ENCODE measurements at regions not wholly inside any gene's neighbourhood (a gene's known extent, or its start where the extent isn't known, plus 50 kb on each side); places are given as distances from the start of the nearest gene placed in this dataset.

DNA sequence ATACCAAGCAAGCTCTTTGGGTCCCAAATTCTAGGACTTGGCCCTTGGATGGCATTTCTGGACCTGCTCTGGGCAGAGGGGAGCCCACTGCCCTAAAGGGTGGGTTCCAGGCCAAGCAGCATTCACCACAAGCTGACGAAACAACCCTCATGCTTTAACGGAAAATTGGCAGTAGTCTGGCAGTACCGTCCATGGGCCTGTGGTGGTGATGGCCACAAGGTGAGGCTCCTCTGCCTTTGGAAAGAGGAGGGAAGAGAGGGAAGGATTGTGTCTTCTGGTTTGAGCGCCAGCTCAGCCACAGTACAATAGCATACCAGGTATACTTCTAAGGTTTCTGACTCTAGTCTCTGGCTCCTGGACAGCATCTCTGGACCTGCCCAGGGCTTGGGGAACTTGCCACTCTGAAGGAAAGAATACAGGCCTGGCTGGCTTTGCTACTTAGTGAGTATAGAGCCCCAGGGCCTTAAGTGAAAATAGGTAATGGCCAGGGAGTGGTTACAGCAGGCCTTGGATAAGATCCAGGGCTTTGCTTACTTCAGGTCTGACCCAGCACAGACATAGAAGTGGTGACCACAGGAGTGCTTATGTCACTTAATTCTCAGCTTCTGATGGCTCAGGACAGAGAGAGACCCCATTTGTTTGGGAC lies 595.5 kb downstream of the LMO7 start:
- no peaks in the 10 kb centered on the region for H3K4me1 ChIP-seq (ENCODE audit: low read length)
- H3K27me3 ChIP-seq (replicated peaks; ENCODE audit: insufficient read depth, low read length): no peaks in the 10 kb centered on the region

DNA sequence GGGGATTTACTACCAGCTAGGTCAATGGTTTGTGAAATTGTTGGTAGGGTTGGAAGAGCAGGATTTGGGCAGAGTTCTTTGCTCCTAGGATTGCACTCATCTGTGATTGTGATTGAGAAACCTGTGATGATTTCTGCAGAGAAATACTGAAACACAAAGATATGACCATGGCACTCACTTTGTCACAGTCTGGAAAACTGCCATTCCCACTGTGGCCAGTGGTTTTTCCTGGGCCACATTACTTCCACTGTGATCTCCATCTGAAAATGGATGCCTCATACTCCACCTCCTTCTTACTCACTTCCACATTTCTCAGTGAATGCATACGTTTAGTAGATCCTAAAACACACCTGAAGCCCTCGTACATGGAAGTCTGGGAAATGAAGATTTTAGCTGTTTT lies 593.2 kb downstream of the LMO7 start:
- H3K9ac ChIP-seq (ENCODE audit: low read length): no peak overlapping the region
- no peak overlapping the region for H3K4me2 ChIP-seq (ENCODE audit: low read depth, low read length)
- H3K4me3 ChIP-seq (ENCODE audit: low read length): no peak overlapping the region
- H3K36me3 ChIP-seq (replicated peaks; ENCODE audit: insufficient read depth, low read length): no peaks in the 10 kb centered on the region
- no peak for TF ChIP-seq EZH2phosphoT487 (IDR thresholded peaks at IDR 0.05; ENCODE audit: low read length)
- TF ChIP-seq, protein P1, sequence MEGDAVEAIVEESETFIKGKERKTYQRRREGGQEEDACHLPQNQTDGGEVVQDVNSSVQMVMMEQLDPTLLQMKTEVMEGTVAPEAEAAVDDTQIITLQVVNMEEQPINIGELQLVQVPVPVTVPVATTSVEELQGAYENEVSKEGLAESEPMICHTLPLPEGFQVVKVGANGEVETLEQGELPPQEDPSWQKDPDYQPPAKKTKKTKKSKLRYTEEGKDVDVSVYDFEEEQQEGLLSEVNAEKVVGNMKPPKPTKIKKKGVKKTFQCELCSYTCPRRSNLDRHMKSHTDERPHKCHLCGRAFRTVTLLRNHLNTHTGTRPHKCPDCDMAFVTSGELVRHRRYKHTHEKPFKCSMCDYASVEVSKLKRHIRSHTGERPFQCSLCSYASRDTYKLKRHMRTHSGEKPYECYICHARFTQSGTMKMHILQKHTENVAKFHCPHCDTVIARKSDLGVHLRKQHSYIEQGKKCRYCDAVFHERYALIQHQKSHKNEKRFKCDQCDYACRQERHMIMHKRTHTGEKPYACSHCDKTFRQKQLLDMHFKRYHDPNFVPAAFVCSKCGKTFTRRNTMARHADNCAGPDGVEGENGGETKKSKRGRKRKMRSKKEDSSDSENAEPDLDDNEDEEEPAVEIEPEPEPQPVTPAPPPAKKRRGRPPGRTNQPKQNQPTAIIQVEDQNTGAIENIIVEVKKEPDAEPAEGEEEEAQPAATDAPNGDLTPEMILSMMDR (IDR thresholded peaks at IDR 0.05; ENCODE audit: low read length): no peak
- no peak for TF ChIP-seq EZH2 (optimal IDR thresholded peaks at IDR 0.05; ENCODE audit: low read depth, low read length)
- H3K27me3 ChIP-seq (replicated peaks; ENCODE audit: insufficient read depth, low read length): no peaks in the 10 kb centered on the region
- no peaks in the 10 kb centered on the region for H3K79me2 ChIP-seq (ENCODE audit: low read length)
- H3K4me1 ChIP-seq (ENCODE audit: low read length): no peaks in the 10 kb centered on the region
- no peaks in the 10 kb centered on the region for H3F3A ChIP-seq (ENCODE audit: insufficient read depth, low read length)
- no peak for DNase-seq
- no peaks in the 10 kb centered on the region for H4K20me1 ChIP-seq (ENCODE audit: insufficient read depth, low read length)
- no peaks in the 10 kb centered on the region for H3K9me2 ChIP-seq (replicated peaks; ENCODE audit: insufficient read depth, low read length)
- no peak overlapping the region for H2AFZ ChIP-seq (ENCODE audit: low read length)
- H3K27ac ChIP-seq (ENCODE audit: low read length): no peak overlapping the region
- H3K9me3 ChIP-seq (replicated peaks; ENCODE audit: insufficient read depth, low read length): no peaks in the 10 kb centered on the region

More for the DNA sequence above, 595.5 kb downstream of the LMO7 start:
- no peak for TF ChIP-seq EZH2 (optimal IDR thresholded peaks at IDR 0.05; ENCODE audit: low read depth, low read length)
- TF ChIP-seq, protein P1 (IDR thresholded peaks at IDR 0.05; ENCODE audit: low read length): no peak
- TF ChIP-seq EZH2phosphoT487 (IDR thresholded peaks at IDR 0.05; ENCODE audit: low read length): no peak
- Histone ChIP-seq H3K9ac (ENCODE audit: low read length) (no peak overlapping the region), H3K27ac (ENCODE audit: low read length) (no peak overlapping the region), H2AFZ (ENCODE audit: low read length) (no peak overlapping the region), H3F3A (ENCODE audit: insufficient read depth, low read length) (no peaks in the 10 kb centered on the region), H3K79me2 (ENCODE audit: low read length) (no peaks in the 10 kb centered on the region), H3K4me3 (ENCODE audit: low read length) (no peak overlapping the region), H4K20me1 (ENCODE audit: insufficient read depth, low read length) (no peaks in the 10 kb centered on the region), H3K4me2 (ENCODE audit: low read depth, low read length) (no peak overlapping the region), H3K36me3 (replicated peaks; ENCODE audit: insufficient read depth, low read length) (no peaks in the 10 kb centered on the region), H3K9me2 (replicated peaks; ENCODE audit: insufficient read depth, low read length) (no peaks in the 10 kb centered on the region), H3K9me3 (replicated peaks; ENCODE audit: insufficient read depth, low read length) (no peaks in the 10 kb centered on the region)
- no peak for DNase-seq

DNA sequence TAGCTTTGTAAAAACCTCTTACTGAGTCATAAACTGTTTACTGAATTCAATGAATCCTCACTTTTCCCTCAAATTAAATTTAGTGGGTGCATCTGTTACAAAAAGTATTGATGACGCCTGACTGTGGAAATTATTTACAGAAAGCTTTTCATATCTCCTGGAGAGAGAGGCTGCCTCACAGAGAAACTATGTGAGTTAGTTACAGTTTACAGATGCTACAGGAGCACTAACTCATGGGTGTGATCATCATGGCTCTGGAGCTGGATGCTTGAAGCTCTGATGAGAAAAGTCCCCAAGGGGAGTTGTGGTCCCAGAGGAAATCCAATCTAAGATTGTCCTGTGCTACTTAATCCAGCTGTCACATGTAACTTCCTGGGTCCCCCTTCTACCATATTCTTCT lies 590.8 kb downstream of the LMO7 start:
- DNase-seq: no peak
- Histone ChIP-seq H3K4me2 (ENCODE audit: low read depth, low read length) (no peak overlapping the region), H3K9me2 (replicated peaks; ENCODE audit: insufficient read depth, low read length) (no peaks in the 10 kb centered on the region), H2AFZ (ENCODE audit: low read length) (no peak overlapping the region), H3K27ac (ENCODE audit: low read length) (no peak overlapping the region), H3K27me3 (replicated peaks; ENCODE audit: insufficient read depth, low read length) (no peaks in the 10 kb centered on the region), H3F3A (ENCODE audit: insufficient read depth, low read length) (no peaks in the 10 kb centered on the region), H3K36me3 (replicated peaks; ENCODE audit: insufficient read depth, low read length) (no peaks in the 10 kb centered on the region), H3K4me1 (ENCODE audit: low read length) (no peaks in the 10 kb centered on the region), H3K4me3 (ENCODE audit: low read length) (no peak overlapping the region), H3K9me3 (replicated peaks; ENCODE audit: insufficient read depth, low read length) (no peaks in the 10 kb centered on the region), H3K9ac (ENCODE audit: low read length) (no peak overlapping the region), H4K20me1 (ENCODE audit: insufficient read depth, low read length) (no peaks in the 10 kb centered on the region), H3K79me2 (ENCODE audit: low read length) (no peaks in the 10 kb centered on the region)
- TF ChIP-seq EZH2 (optimal IDR thresholded peaks at IDR 0.05; ENCODE audit: low read depth, low read length): no peak
- TF ChIP-seq, protein P1 (IDR thresholded peaks at IDR 0.05; ENCODE audit: low read length): no peak
- no peak for TF ChIP-seq EZH2phosphoT487 (IDR thresholded peaks at IDR 0.05; ENCODE audit: low read length)

Data from MM.1S (cell line).